ENCODE measurements at regions not wholly inside any gene's neighbourhood (a gene's known extent, or its start where the extent isn't known, plus 50 kb on each side); places are given as distances from the start of the nearest gene placed in this dataset.

DNA sequence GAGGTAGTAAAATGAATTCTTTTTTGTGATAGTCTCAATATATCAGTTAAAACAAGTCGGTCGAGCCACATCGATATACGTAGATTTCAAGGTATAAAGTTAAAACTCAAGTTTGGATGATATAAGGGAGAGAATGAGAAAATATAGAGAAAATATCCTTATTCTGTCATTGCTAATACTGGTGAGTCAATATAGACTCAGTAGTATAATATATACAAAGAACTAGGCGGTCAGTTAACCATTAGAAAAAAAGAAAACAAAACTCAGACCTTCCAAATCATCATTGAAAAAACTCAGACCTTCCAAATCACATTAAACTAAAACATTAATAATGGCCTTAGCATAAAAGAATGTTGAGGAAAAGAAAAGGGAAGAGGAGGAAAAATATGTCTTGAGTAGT, 817.1 kb upstream of the IGFBP3 start:
- ATAC-seq (no peak), DNase-seq (ENCODE audit: low spot score) (no peak)
- Mint-ChIP-seq H3K27ac (no peak overlapping the region), H3K4me1 (peaks cover 23% of the 10 kb centered on the region), H3K27me3 (ENCODE audit: insufficient read depth, low read depth, poor library complexity) (peaks cover 7% of the 10 kb centered on the region), H3K9me3 (peaks cover 8% of the 10 kb centered on the region; the same call in 2 of the 3 replicates), H3K36me3 (ENCODE audit: low read depth) (no peaks in the 10 kb centered on the region), H3K4me3 (no peak overlapping the region)
- Histone ChIP-seq H3K27me3 (ENCODE audit: insufficient read depth) (no peaks in the 10 kb centered on the region), H3K36me3 (ENCODE audit: insufficient read depth) (no peaks in the 10 kb centered on the region), H2AFZ (no peak overlapping the region), H3K79me2 (replicated peaks; ENCODE audit: insufficient read depth) (no peaks in the 10 kb centered on the region), H3K9me2 (ENCODE audit: insufficient read depth) (no peaks in the 10 kb centered on the region), H3K27ac (ENCODE audit: low read depth) (no peak overlapping the region), H3F3A (replicated peaks; ENCODE audit: low read depth) (no peaks in the 10 kb centered on the region), H4K20me1 (replicated peaks; ENCODE audit: insufficient read depth) (no peaks in the 10 kb centered on the region), H3K4me3 (no peak overlapping the region), H3K4me1 (ENCODE audit: insufficient read depth) (peaks cover 13% of the 10 kb centered on the region), H3K4me2 (no peak overlapping the region)
- TF ChIP-seq ZNF114 (CRISPR knock-in tag; IDR thresholded peaks at IDR 0.05) (no peak), ZNF331 (CRISPR knock-in tag; IDR thresholded peaks at IDR 0.05; ENCODE audit: low read depth) (no peak), STAT1 (IDR thresholded peaks at IDR 0.05; ENCODE audit: unreplicated experiment) (no peak), EZH2phosphoT487 (IDR thresholded peaks at IDR 0.05; ENCODE audit: unreplicated experiment) (no peak), CREB1 (CRISPR knock-in tag; IDR thresholded peaks at IDR 0.05; ENCODE audit: low read depth) (no peak), POLR2AphosphoS5 (IDR thresholded peaks at IDR 0.05; ENCODE audit: low read depth) (no peak), JUNB (IDR thresholded peaks at IDR 0.05; ENCODE audit: unreplicated experiment) (no peak), EZH2 (IDR thresholded peaks at IDR 0.05; ENCODE audit: low read depth, unreplicated experiment) (no peak), NANOG (IDR thresholded peaks at IDR 0.05; ENCODE audit: borderline replicate concordance) (no peak)
- TF ChIP-seq, protein P1, sequence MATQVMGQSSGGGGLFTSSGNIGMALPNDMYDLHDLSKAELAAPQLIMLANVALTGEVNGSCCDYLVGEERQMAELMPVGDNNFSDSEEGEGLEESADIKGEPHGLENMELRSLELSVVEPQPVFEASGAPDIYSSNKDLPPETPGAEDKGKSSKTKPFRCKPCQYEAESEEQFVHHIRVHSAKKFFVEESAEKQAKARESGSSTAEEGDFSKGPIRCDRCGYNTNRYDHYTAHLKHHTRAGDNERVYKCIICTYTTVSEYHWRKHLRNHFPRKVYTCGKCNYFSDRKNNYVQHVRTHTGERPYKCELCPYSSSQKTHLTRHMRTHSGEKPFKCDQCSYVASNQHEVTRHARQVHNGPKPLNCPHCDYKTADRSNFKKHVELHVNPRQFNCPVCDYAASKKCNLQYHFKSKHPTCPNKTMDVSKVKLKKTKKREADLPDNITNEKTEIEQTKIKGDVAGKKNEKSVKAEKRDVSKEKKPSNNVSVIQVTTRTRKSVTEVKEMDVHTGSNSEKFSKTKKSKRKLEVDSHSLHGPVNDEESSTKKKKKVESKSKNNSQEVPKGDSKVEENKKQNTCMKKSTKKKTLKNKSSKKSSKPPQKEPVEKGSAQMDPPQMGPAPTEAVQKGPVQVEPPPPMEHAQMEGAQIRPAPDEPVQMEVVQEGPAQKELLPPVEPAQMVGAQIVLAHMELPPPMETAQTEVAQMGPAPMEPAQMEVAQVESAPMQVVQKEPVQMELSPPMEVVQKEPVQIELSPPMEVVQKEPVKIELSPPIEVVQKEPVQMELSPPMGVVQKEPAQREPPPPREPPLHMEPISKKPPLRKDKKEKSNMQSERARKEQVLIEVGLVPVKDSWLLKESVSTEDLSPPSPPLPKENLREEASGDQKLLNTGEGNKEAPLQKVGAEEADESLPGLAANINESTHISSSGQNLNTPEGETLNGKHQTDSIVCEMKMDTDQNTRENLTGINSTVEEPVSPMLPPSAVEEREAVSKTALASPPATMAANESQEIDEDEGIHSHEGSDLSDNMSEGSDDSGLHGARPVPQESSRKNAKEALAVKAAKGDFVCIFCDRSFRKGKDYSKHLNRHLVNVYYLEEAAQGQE (IDR thresholded peaks at IDR 0.05; ENCODE audit: unreplicated experiment): no peak
- TF ChIP-seq, protein P2, sequence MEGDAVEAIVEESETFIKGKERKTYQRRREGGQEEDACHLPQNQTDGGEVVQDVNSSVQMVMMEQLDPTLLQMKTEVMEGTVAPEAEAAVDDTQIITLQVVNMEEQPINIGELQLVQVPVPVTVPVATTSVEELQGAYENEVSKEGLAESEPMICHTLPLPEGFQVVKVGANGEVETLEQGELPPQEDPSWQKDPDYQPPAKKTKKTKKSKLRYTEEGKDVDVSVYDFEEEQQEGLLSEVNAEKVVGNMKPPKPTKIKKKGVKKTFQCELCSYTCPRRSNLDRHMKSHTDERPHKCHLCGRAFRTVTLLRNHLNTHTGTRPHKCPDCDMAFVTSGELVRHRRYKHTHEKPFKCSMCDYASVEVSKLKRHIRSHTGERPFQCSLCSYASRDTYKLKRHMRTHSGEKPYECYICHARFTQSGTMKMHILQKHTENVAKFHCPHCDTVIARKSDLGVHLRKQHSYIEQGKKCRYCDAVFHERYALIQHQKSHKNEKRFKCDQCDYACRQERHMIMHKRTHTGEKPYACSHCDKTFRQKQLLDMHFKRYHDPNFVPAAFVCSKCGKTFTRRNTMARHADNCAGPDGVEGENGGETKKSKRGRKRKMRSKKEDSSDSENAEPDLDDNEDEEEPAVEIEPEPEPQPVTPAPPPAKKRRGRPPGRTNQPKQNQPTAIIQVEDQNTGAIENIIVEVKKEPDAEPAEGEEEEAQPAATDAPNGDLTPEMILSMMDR (conservative IDR thresholded peaks at IDR 0.05; ENCODE audit: low read depth in 2 of 2): no peak
- TF ChIP-seq, protein P3, sequence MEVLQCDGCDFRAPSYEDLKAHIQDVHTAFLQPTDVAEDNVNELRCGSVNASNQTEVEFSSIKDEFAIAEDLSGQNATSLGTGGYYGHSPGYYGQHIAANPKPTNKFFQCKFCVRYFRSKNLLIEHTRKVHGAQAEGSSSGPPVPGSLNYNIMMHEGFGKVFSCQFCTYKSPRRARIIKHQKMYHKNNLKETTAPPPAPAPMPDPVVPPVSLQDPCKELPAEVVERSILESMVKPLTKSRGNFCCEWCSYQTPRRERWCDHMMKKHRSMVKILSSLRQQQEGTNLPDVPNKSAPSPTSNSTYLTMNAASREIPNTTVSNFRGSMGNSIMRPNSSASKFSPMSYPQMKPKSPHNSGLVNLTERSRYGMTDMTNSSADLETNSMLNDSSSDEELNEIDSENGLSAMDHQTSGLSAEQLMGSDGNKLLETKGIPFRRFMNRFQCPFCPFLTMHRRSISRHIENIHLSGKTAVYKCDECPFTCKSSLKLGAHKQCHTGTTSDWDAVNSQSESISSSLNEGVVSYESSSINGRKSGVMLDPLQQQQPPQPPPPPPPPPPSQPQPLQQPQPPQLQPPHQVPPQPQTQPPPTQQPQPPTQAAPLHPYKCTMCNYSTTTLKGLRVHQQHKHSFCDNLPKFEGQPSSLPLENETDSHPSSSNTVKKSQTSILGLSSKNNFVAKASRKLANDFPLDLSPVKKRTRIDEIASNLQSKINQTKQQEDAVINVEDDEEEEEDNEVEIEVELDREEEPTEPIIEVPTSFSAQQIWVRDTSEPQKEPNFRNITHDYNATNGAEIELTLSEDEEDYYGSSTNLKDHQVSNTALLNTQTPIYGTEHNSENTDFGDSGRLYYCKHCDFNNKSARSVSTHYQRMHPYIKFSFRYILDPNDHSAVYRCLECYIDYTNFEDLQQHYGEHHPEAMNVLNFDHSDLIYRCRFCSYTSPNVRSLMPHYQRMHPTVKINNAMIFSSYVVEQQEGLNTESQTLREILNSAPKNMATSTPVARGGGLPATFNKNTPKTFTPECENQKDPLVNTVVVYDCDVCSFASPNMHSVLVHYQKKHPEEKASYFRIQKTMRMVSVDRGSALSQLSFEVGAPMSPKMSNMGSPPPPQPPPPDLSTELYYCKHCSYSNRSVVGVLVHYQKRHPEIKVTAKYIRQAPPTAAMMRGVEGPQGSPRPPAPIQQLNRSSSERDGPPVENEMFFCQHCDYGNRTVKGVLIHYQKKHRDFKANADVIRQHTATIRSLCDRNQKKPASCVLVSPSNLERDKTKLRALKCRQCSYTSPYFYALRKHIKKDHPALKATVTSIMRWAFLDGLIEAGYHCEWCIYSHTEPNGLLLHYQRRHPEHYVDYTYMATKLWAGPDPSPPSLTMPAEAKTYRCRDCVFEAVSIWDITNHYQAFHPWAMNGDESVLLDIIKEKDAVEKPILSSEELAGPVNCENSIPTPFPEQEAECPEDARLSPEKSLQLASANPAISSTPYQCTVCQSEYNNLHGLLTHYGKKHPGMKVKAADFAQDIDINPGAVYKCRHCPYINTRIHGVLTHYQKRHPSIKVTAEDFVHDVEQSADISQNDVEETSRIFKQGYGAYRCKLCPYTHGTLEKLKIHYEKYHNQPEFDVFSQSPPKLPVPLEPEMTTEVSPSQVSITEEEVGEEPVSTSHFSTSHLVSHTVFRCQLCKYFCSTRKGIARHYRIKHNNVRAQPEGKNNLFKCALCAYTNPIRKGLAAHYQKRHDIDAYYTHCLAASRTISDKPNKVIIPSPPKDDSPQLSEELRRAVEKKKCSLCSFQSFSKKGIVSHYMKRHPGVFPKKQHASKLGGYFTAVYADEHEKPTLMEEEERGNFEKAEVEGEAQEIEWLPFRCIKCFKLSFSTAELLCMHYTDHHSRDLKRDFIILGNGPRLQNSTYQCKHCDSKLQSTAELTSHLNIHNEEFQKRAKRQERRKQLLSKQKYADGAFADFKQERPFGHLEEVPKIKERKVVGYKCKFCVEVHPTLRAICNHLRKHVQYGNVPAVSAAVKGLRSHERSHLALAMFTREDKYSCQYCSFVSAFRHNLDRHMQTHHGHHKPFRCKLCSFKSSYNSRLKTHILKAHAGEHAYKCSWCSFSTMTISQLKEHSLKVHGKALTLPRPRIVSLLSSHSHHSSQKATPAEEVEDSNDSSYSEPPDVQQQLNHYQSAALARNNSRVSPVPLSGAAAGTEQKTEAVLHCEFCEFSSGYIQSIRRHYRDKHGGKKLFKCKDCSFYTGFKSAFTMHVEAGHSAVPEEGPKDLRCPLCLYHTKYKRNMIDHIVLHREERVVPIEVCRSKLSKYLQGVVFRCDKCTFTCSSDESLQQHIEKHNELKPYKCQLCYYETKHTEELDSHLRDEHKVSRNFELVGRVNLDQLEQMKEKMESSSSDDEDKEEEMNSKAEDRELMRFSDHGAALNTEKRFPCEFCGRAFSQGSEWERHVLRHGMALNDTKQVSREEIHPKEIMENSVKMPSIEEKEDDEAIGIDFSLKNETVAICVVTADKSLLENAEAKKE (CRISPR knock-in tag; IDR thresholded peaks at IDR 0.05): no peak
- TF ChIP-seq, protein P4, sequence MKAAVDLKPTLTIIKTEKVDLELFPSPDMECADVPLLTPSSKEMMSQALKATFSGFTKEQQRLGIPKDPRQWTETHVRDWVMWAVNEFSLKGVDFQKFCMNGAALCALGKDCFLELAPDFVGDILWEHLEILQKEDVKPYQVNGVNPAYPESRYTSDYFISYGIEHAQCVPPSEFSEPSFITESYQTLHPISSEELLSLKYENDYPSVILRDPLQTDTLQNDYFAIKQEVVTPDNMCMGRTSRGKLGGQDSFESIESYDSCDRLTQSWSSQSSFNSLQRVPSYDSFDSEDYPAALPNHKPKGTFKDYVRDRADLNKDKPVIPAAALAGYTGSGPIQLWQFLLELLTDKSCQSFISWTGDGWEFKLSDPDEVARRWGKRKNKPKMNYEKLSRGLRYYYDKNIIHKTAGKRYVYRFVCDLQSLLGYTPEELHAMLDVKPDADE (IDR thresholded peaks at IDR 0.05): no peak
